IMR-90 (cell line): ENCODE measurements at regions not wholly inside any gene's neighbourhood (a gene's known extent, or its start where the extent isn't known, plus 50 kb on each side); places are given as distances from the start of the nearest gene placed in this dataset.

Source experiments
- ATAC-seq: fragments of 200-7000 bp; cut with Tn5 transposase; 2 replicates; pipeline ENCODE4 v1.9.1; 2020; ENCODE audit warnings: low read depth, mild to moderate bottlenecking, moderate library complexity
- BruUV-seq: library from RNA; stranded (reverse); fragments of 400-500 nt; replicated peaks from 2 replicates; lab custom pipeline; 2021; lab: Mats Ljungman, UMichigan
- CTCF ChIA-PET: fragments of 300-600 bp; formaldehyde crosslinking; extraction: SDS; loops from one replicate; lab custom pipeline; 2021; ENCODE audit warnings: antibody characterized with exemption; lab: Yijun Ruan, JAX
- POLR2A ChIA-PET: fragments of 300-600 bp; sonication (Branson Sonifier 250); formaldehyde crosslinking; loops from one replicate; lab custom pipeline; 2022; ENCODE audit warnings: antibody characterized with exemption; ENCODE audit not compliant: unreplicated experiment; lab: Charles Lee
- DNase-seq: peaks from one replicate; pipeline ENCODE4 v3.0.0; 2013
- H2AFZ ChIP-seq: replicated peaks from 2 replicates; pipeline ENCODE3; 2013; ENCODE audit warnings: low read length, mild to moderate bottlenecking; ENCODE audit not compliant: poor library complexity
- H2AK5ac ChIP-seq: 2 replicates; pipeline ENCODE4 v1.6.1; 2013; ENCODE audit warnings: low read depth, low read length, inconsistent platforms
- H2AK9ac ChIP-seq: replicated peaks from 2 replicates; pipeline ENCODE3; 2013; ENCODE audit warnings: mild to moderate bottlenecking, low read depth, low read length, moderate library complexity; ENCODE audit not compliant: poor library complexity
- H2BK120ac ChIP-seq: 2 replicates; pipeline ENCODE4 v1.6.1; 2013; ENCODE audit warnings: low read depth, low read length, inconsistent platforms
- H2BK15ac ChIP-seq: 3 replicates; pipeline ENCODE4 v1.6.1; 2013; ENCODE audit warnings: low read depth, low read length, inconsistent platforms
- H2BK20ac ChIP-seq: 2 replicates; pipeline ENCODE4 v1.6.1; 2013; ENCODE audit warnings: low read depth, mild to moderate bottlenecking, inconsistent platforms, low read length, moderate library complexity
- H2BK5ac ChIP-seq: 2 replicates; pipeline ENCODE4 v1.6.1; 2013; ENCODE audit warnings: mild to moderate bottlenecking, low read depth, low read length, inconsistent platforms; ENCODE audit not compliant: poor library complexity, severe bottlenecking
- H3K14ac ChIP-seq: replicated peaks from 2 replicates; pipeline ENCODE4 v1.6.1; 2013; ENCODE audit warnings: low read depth, low read length, inconsistent platforms
- H3K18ac ChIP-seq: 2 replicates; pipeline ENCODE4 v1.6.1; 2013; ENCODE audit warnings: low read depth, low read length, control low read depth
- H3K23ac ChIP-seq: 2 replicates; pipeline ENCODE4 v1.6.1; 2013; ENCODE audit warnings: low read depth, low read length, inconsistent platforms
- H3K27ac ChIP-seq: 2 replicates; pipeline ENCODE4 v1.5.1; 2013; ENCODE audit warnings: mild to moderate bottlenecking, control low read depth, low read length; ENCODE audit not compliant: insufficient read depth
- H3K27me3 ChIP-seq: 2 replicates; pipeline ENCODE4 v1.6.1; 2013; ENCODE audit warnings: low read length; ENCODE audit not compliant: control insufficient read depth, insufficient read depth
- H3K36me3 ChIP-seq: 2 replicates; pipeline ENCODE4 v1.6.1; 2013; ENCODE audit warnings: low read length, mixed read lengths; ENCODE audit not compliant: control insufficient read depth, insufficient read depth
- H3K4ac ChIP-seq: 2 replicates; pipeline ENCODE4 v1.6.1; 2013; ENCODE audit warnings: low read depth, low read length, inconsistent platforms
- H3K4me1 ChIP-seq: 2 replicates; pipeline ENCODE4 v1.6.1; 2013; ENCODE audit warnings: low read length, mixed read lengths; ENCODE audit not compliant: control insufficient read depth, insufficient read depth
- H3K4me2 ChIP-seq: 2 replicates; pipeline ENCODE4 v1.6.1; 2013; ENCODE audit warnings: low read depth, mild to moderate bottlenecking, control low read depth, low read length, moderate library complexity
- H3K4me3 ChIP-seq: 2 replicates; pipeline ENCODE4 v1.5.1; 2013; ENCODE audit warnings: low read depth, mild to moderate bottlenecking, control low read depth, low read length, moderate library complexity; ENCODE audit not compliant: insufficient read depth
- H3K56ac ChIP-seq: 2 replicates; pipeline ENCODE4 v1.6.1; 2013; ENCODE audit warnings: low read length, inconsistent platforms; ENCODE audit not compliant: insufficient read depth; ENCODE audit errors: extremely low read depth
- H3K79me1 ChIP-seq, 2 experiments: 2 replicates each; pipeline ENCODE4 v1.6.1; 2013; ENCODE audit warnings: low read length in 2 of 2, inconsistent platforms in 1 of 2, low read depth in 1 of 2
- H3K9ac ChIP-seq: 2 replicates; pipeline ENCODE4 v1.6.1; 2013; ENCODE audit warnings: low read depth, low read length, control low read depth
- H3K9me1 ChIP-seq: 2 replicates; pipeline ENCODE4 v1.6.1; 2013; ENCODE audit warnings: low read length, inconsistent platforms; ENCODE audit not compliant: insufficient read depth
- H3K9me3 ChIP-seq: 2 replicates; pipeline ENCODE4 v1.6.1; 2013; ENCODE audit warnings: low read length; ENCODE audit not compliant: control insufficient read depth, insufficient read depth
- H4K20me1 ChIP-seq: 2 replicates; pipeline ENCODE4 v1.6.1; 2013; ENCODE audit warnings: low read length, inconsistent platforms; ENCODE audit not compliant: insufficient read depth
- H4K5ac ChIP-seq: 2 replicates; pipeline ENCODE4 v1.6.1; 2013; ENCODE audit warnings: mild to moderate bottlenecking, low read depth, low read length, control low read depth
- H4K8ac ChIP-seq, 2 experiments: 2 replicates each; pipeline ENCODE4 v1.6.1; 2013; ENCODE audit warnings: low read depth in 2 of 2, low read length in 2 of 2, control low read depth in 1 of 2, inconsistent platforms in 1 of 2
- H4K91ac ChIP-seq: 2 replicates; pipeline ENCODE4 v1.6.1; 2013; ENCODE audit warnings: low read depth, low read length, inconsistent platforms; ENCODE audit not compliant: insufficient read depth
- CEBPB ChIP-seq: IDR thresholded peaks from 2 replicates; pipeline ENCODE4 v1.6.1; 2012; ENCODE audit warnings: low read depth, low read length, improper control_type of control experiment
- CHD1 ChIP-seq: IDR thresholded peaks from 2 replicates; pipeline ENCODE4 v1.6.1; 2012; ENCODE audit warnings: low read depth, low read length, improper control_type of control experiment
- FOS ChIP-seq: fragments of 150-350 bp; IDR thresholded peaks from 2 replicates; pipeline ENCODE4 v1.6.1; 2016; ENCODE audit warnings: low read depth, low read length
- MAFK ChIP-seq: IDR thresholded peaks from 2 replicates; pipeline ENCODE4 v1.6.1; 2012; ENCODE audit warnings: low read depth, low read length, improper control_type of control experiment
- MAZ ChIP-seq: IDR thresholded peaks from 2 replicates; pipeline ENCODE4 v1.6.1; 2012; ENCODE audit warnings: low read depth, mild to moderate bottlenecking, low read length, improper control_type of control experiment, moderate library complexity, borderline replicate concordance
- MXI1 ChIP-seq: IDR thresholded peaks from 2 replicates; pipeline ENCODE4 v1.6.1; 2012; ENCODE audit warnings: low read depth, mild to moderate bottlenecking, low read length, moderate library complexity, borderline replicate concordance
- NFE2L2 ChIP-seq: fragments of 150-350 bp; IDR thresholded peaks from 2 replicates; pipeline ENCODE4 v1.6.1; 2016; ENCODE audit warnings: low read depth, mild to moderate bottlenecking, low read length
- RAD21 ChIP-seq: IDR thresholded peaks from 2 replicates; pipeline ENCODE4 v1.6.1; 2012; ENCODE audit warnings: low read length, improper control_type of control experiment
- RCOR1 ChIP-seq: IDR thresholded peaks from 2 replicates; pipeline ENCODE4 v1.6.1; 2012; ENCODE audit warnings: mild to moderate bottlenecking, low read length, improper control_type of control experiment; ENCODE audit not compliant: insufficient replicate concordance
- SMC3 ChIP-seq: fragments of 150-350 bp; IDR thresholded peaks from 2 replicates; pipeline ENCODE4 v1.6.1; 2016; ENCODE audit warnings: low read depth, mild to moderate bottlenecking, antibody characterized with exemption, low read length, moderate library complexity
- WGBS, 2 experiments: methylation state at CpG; one replicate each; pipeline versions ENCODE4 v1.1.5 to v1.1.7; 2013; ENCODE audit warnings: missing lambda C conversion rate in 2 of 2; ENCODE audit not compliant: insufficient read length in 1 of 2; ENCODE audit errors: extremely low coverage in 2 of 2; 5-methylcytosine and 5-hydroxymethylcytosine counted together
- dilution Hi-C: fragments of 300-500 bp; cut with HindIII; formaldehyde crosslinking; loops from one replicate; pipeline ENCODE4 v1.14.3; 2018; ENCODE audit warnings: low sequenced_read_pairs; ENCODE audit not compliant: unreplicated experiment
- in situ Hi-C: fragments of 300-500 bp; cut with MboI; formaldehyde crosslinking; loops from 3 replicates; pipeline ENCODE4 v1.14.3; 2019; ENCODE audit warnings: low sequenced_read_pairs, inconsistent platforms, mixed read lengths
- intact Hi-C: fragments of 100-400 bp; cut with micrococcal nuclease; formaldehyde crosslinking; loops from 2 replicates; pipeline ENCODE4 v1.10.0; 2022
- TF ChIP-seq, protein P1 (sequence below): fragments of 150-350 bp; IDR thresholded peaks from 2 replicates; pipeline ENCODE4 v1.6.1; 2017; ENCODE audit warnings: mild to moderate bottlenecking, antibody characterized with exemption, low read length, low read depth
- TF ChIP-seq, protein P2 (sequence below): conservative IDR thresholded peaks from 2 replicates; pipeline ENCODE4 v1.5.1; 2012; ENCODE audit warnings: mild to moderate bottlenecking, low read depth, low read length, improper control_type of control experiment
- TF ChIP-seq, protein P3 (sequence below): fragments of 150-350 bp; IDR thresholded peaks from 2 replicates; pipeline ENCODE4 v1.6.1; 2016; ENCODE audit warnings: low read depth, mild to moderate bottlenecking, low read length, moderate library complexity, borderline replicate concordance

GRCh38 chr18:46346213-46346612 lies 242.0 kb downstream of the HAUS1 start:
- H3K27ac ChIP-seq, result no peak overlapping the region
- H2AK5ac ChIP-seq, result no peak overlapping the region
- WGBS, 2 experiments, result 20% methylated on average over 1 of the region's 6 CpGs; no CpG with 5 or more reads in 1 of the 2 experiments
- H3K56ac ChIP-seq, result no peak overlapping the region
- H3K18ac ChIP-seq, result no peak overlapping the region
- no peak overlapping the region for H2BK20ac ChIP-seq
- H3K9me3 ChIP-seq, result no peaks in the 10 kb centered on the region
- H4K20me1 ChIP-seq, result no peaks in the 10 kb centered on the region
- no peaks in the 10 kb centered on the region for H3K79me1 ChIP-seq
- no peak overlapping the region for H4K8ac ChIP-seq
- intact Hi-C loops, result no loop called here
- H2AFZ ChIP-seq, result no peak overlapping the region
- H3K27me3 ChIP-seq, result peaks cover 9% of the 10 kb centered on the region; the same call in 1 of the 2 replicates
- no peak overlapping the region for H3K14ac ChIP-seq
- H2BK5ac ChIP-seq, result no peak overlapping the region
- H3K4me3 ChIP-seq, result no peak overlapping the region
- H4K91ac ChIP-seq, result no peak overlapping the region
- H3K9me1 ChIP-seq, result no peaks in the 10 kb centered on the region
- DNase-seq, result no peak
- in situ Hi-C loops, result no loop called here
- no peak overlapping the region for H3K4ac ChIP-seq
- no peak overlapping the region for H4K5ac ChIP-seq
- H3K9ac ChIP-seq, result no peak overlapping the region
- dilution Hi-C loops, result no loop called here
- no peak overlapping the region for H2BK120ac ChIP-seq
- CTCF ChIA-PET, result no interaction called here
- H3K36me3 ChIP-seq, result no peaks in the 10 kb centered on the region
- no peak overlapping the region for H2AK9ac ChIP-seq
- H3K4me2 ChIP-seq, result no peak overlapping the region
- H3K4me1 ChIP-seq, result no peaks in the 10 kb centered on the region
- ATAC-seq, result no peak
- no TSS peak for BruUV-seq
- TF ChIP-seq CEBPB (no peak), SMC3 (no peak), NFE2L2 (no peak), MAZ (no peak), FOS (no peak), MXI1 (no peak), MAFK (no peak), RCOR1 (no peak), RAD21 (no peak), CHD1 (no peak)
- TF ChIP-seq, protein P1, sequence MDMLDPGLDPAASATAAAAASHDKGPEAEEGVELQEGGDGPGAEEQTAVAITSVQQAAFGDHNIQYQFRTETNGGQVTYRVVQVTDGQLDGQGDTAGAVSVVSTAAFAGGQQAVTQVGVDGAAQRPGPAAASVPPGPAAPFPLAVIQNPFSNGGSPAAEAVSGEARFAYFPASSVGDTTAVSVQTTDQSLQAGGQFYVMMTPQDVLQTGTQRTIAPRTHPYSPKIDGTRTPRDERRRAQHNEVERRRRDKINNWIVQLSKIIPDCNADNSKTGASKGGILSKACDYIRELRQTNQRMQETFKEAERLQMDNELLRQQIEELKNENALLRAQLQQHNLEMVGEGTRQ, result no peak
- TF ChIP-seq, protein P2, sequence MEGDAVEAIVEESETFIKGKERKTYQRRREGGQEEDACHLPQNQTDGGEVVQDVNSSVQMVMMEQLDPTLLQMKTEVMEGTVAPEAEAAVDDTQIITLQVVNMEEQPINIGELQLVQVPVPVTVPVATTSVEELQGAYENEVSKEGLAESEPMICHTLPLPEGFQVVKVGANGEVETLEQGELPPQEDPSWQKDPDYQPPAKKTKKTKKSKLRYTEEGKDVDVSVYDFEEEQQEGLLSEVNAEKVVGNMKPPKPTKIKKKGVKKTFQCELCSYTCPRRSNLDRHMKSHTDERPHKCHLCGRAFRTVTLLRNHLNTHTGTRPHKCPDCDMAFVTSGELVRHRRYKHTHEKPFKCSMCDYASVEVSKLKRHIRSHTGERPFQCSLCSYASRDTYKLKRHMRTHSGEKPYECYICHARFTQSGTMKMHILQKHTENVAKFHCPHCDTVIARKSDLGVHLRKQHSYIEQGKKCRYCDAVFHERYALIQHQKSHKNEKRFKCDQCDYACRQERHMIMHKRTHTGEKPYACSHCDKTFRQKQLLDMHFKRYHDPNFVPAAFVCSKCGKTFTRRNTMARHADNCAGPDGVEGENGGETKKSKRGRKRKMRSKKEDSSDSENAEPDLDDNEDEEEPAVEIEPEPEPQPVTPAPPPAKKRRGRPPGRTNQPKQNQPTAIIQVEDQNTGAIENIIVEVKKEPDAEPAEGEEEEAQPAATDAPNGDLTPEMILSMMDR, result no peak
- TF ChIP-seq, protein P3, sequence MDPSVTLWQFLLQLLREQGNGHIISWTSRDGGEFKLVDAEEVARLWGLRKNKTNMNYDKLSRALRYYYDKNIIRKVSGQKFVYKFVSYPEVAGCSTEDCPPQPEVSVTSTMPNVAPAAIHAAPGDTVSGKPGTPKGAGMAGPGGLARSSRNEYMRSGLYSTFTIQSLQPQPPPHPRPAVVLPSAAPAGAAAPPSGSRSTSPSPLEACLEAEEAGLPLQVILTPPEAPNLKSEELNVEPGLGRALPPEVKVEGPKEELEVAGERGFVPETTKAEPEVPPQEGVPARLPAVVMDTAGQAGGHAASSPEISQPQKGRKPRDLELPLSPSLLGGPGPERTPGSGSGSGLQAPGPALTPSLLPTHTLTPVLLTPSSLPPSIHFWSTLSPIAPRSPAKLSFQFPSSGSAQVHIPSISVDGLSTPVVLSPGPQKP, result no peak
- POLR2A ChIA-PET, result no interaction called here
- H3K23ac ChIP-seq, result no peak overlapping the region
- H2BK15ac ChIP-seq, result no peak overlapping the region
